HEK293 (cell line): ENCODE measurements at regions not wholly inside any gene's neighbourhood (a gene's known extent, or its start where the extent isn't known, plus 50 kb on each side); places are given as distances from the start of the nearest gene placed in this dataset.

Experiments
- ZNF114 ChIP-seq: fragments of 450-650 bp; formaldehyde crosslinking; IDR thresholded peaks from 2 replicates; pipeline ENCODE4 v1.5.0; 2017; ENCODE audit warnings: missing biosample characterization, missing genetic modification characterization
- TF ChIP-seq, protein P1 (sequence below): fragments of 450-650 bp; formaldehyde crosslinking; IDR thresholded peaks from 2 replicates; pipeline ENCODE4 v1.5.1; 2016; ENCODE audit warnings: missing biosample characterization, missing genetic modification characterization

DNA sequence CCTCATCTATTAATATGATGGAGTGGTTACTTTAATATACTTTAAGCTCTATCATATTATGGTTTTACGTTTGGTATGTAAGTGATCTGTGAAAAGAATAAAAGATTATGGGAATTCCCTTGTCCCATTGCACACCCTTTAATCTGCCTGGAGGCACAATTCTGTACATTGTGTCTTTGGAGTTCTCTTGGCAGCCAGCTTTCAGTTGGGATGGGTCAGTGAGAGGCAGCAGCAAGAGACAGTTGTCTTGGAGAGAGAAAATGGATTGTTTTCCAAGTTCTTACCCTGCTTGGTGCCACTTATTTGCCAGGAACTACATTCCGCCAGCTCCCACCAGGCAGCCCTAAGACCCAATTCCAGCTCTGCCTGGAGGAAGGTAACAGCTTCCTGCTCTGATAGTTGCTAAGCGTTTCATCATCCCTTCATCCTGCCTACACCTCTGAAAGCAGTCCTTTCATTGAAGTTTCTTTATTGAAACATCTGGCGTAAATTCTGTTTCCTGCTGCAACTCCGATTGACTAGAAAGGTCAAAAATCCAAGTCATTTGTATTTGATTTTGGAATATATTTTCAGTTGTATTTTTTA lies 365.2 kb downstream of the AKAIN1 start:
- TF ChIP-seq, protein P1, sequence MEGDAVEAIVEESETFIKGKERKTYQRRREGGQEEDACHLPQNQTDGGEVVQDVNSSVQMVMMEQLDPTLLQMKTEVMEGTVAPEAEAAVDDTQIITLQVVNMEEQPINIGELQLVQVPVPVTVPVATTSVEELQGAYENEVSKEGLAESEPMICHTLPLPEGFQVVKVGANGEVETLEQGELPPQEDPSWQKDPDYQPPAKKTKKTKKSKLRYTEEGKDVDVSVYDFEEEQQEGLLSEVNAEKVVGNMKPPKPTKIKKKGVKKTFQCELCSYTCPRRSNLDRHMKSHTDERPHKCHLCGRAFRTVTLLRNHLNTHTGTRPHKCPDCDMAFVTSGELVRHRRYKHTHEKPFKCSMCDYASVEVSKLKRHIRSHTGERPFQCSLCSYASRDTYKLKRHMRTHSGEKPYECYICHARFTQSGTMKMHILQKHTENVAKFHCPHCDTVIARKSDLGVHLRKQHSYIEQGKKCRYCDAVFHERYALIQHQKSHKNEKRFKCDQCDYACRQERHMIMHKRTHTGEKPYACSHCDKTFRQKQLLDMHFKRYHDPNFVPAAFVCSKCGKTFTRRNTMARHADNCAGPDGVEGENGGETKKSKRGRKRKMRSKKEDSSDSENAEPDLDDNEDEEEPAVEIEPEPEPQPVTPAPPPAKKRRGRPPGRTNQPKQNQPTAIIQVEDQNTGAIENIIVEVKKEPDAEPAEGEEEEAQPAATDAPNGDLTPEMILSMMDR (tag by site-specific recombination): no peak
- TF ChIP-seq ZNF114 (tag by site-specific recombination): no peak
